ENCODE measurements at regions not wholly inside any gene's neighbourhood (a gene's known extent, or its start where the extent isn't known, plus 50 kb on each side); places are given as distances from the start of the nearest gene placed in this dataset.
"Not testable (repeated sequence)": the region's sequence is repeated elsewhere in the genome, so short reads cannot be mapped to it uniquely, and the experiment has no call there.

- POLR2A ChIA-PET, CTCF ChIA-PET: not testable (repeated sequence)
Measured at GRCh38 chr4:86515963-86516362, 78.2 kb upstream of the PTPN13 start.

- ChIA-PET CTCF (no interaction called here), POLR2A (no interaction called here)
Measured at GRCh38 chr4:86521373-86521969, 72.6 kb upstream of the PTPN13 start.

GRCh38 chr4:86522349-86522748 is 71.8 kb upstream of the PTPN13 start:
- POLR2A ChIA-PET, result no interaction called here
- CTCF ChIA-PET, result no interaction called here

GRCh38 chr4:86523333-86523732 is 70.8 kb upstream of the PTPN13 start:
- POLR2A ChIA-PET, result no interaction called here
- CTCF ChIA-PET, result no interaction called here

- POLR2A ChIA-PET, CTCF ChIA-PET: not testable (repeated sequence)
Measured at GRCh38 chr4:86527713-86528112, 66.4 kb upstream of the PTPN13 start.

- ChIA-PET CTCF (interaction anchor here (0.6 to 0.7 kb wide), 2 partner anchors 9 to 659 kb away, joined by 3 read pairs; no protein-coding TSS in a partner anchor), POLR2A (no interaction called here)
Measured at GRCh38 chr4:86529436-86529835, 64.7 kb upstream of the PTPN13 start.

- POLR2A ChIA-PET, result no interaction called here
- CTCF ChIA-PET, result no interaction called here
Measured at GRCh38 chr4:86530183-86530582, 63.9 kb upstream of the PTPN13 start.

GRCh38 chr4:86531440-86531839 is 62.7 kb upstream of the PTPN13 start:
- CTCF ChIA-PET, result no interaction called here
- POLR2A ChIA-PET, result no interaction called here

- ChIA-PET POLR2A (no interaction called here), CTCF (no interaction called here)
Measured at GRCh38 chr4:86532851-86533250, 61.3 kb upstream of the PTPN13 start.

GRCh38 chr4:86536151-86536550 is 58.0 kb upstream of the PTPN13 start:
- ChIA-PET POLR2A (no interaction called here), CTCF (no interaction called here)

- POLR2A ChIA-PET, result no interaction called here
- CTCF ChIA-PET, result interaction anchor here (0.6 kb wide), 1 partner anchor 793 kb away, joined by 3 read pairs; no protein-coding TSS in a partner anchor
Measured at GRCh38 chr4:86542319-86543027, 51.6 kb upstream of the PTPN13 start.

GRCh38 chr4:86543080-86543479 is 51.0 kb upstream of the PTPN13 start:
- POLR2A ChIA-PET, result no interaction called here
- CTCF ChIA-PET, result no interaction called here

- ChIA-PET CTCF (no interaction called here), POLR2A (no interaction called here)
Measured at GRCh38 chr4:86543560-86544309, 50.4 kb upstream of the PTPN13 start.

- ChIA-PET CTCF (no interaction called here), POLR2A (no interaction called here)
Measured at GRCh38 chr4:86544310-86544966, 49.7 kb upstream of the PTPN13 start.
